ENCODE measurements at regions not wholly inside any gene's neighbourhood (a gene's known extent, or its start where the extent isn't known, plus 50 kb on each side); places are given as distances from the start of the nearest gene placed in this dataset.

DNA sequence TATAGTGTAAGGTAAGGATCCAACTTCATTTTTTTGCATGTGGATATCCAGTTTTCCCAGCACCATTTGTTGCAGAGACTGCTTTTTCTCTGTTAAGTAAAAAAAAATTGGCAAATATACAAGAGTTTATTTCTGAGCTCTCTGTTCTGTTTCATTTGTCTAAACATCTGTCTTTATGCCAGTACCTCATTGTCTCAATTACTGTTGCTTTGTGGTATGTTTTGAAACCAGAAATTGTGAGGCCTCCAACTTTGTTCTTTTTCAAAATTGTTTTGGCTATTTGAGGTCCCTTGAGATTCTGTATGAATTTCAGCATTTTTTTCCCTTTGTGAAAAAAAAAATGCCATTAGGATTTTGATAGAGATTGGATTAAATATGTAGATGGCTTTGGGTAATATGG, 150.5 kb downstream of the MINAR1 start:
- Histone ChIP-seq H4K20me1 (ENCODE audit: control insufficient read depth, insufficient read depth, insufficient read length) (no peaks in the 10 kb centered on the region), H2AK5ac (ENCODE audit: insufficient read length, low read length) (no peak overlapping the region), H3K27ac (ENCODE audit: insufficient read length, low read depth, low read length) (no peak overlapping the region), H2AFZ (ENCODE audit: low read length) (no peak overlapping the region), H3K27me3 (ENCODE audit: insufficient read depth, low read length) (no peaks in the 10 kb centered on the region), H2BK12ac (ENCODE audit: insufficient read length, low read depth, low read length) (no peak overlapping the region), H3K18ac (ENCODE audit: insufficient read length, low read depth, low read length) (no peak overlapping the region), H4K91ac (ENCODE audit: insufficient read length, low read depth, low read length) (no peak overlapping the region), H3K79me2 (ENCODE audit: insufficient read depth, low read length) (no peaks in the 10 kb centered on the region), H3K4ac (ENCODE audit: low read depth, low read length) (no peak overlapping the region), H3T11ph (ENCODE audit: low read length) (no peak overlapping the region), H3K23ac (ENCODE audit: insufficient read length, low read depth, low read length) (no peak overlapping the region), H3K4me1 (ENCODE audit: insufficient read depth, low read length) (no peaks in the 10 kb centered on the region), H3K9me3 (ENCODE audit: control insufficient read depth, low read depth, low read length) (no peaks in the 10 kb centered on the region), H2BK15ac (ENCODE audit: low read depth, low read length) (no peak overlapping the region), H3K9ac (ENCODE audit: extremely low read depth, insufficient read length, low read length) (no peak overlapping the region), H3K56ac (ENCODE audit: insufficient read length, low read depth, low read length) (no peak overlapping the region), H2BK5ac (ENCODE audit: insufficient read length, low read length) (no peak overlapping the region), H2BK20ac (ENCODE audit: low read depth, low read length, poor library complexity, severe bottlenecking) (no peak overlapping the region), H3K14ac (ENCODE audit: insufficient read depth, low read length) (no peak overlapping the region), H2BK120ac (ENCODE audit: low read depth, low read length, poor library complexity, severe bottlenecking) (no peak overlapping the region), H3K4me2 (ENCODE audit: insufficient read depth, insufficient read length, low read length) (no peak overlapping the region), H3K23me2 (ENCODE audit: insufficient read length, low read depth, low read length, poor library complexity, severe bottlenecking) (no peaks in the 10 kb centered on the region), H4K8ac (replicated peaks; ENCODE audit: insufficient read length, low read depth, low read length) (no peak overlapping the region), H4K5ac (ENCODE audit: insufficient read length, low read depth, low read length) (no peak overlapping the region), H3K79me1 (ENCODE audit: insufficient read depth, low read depth, low read length, poor library complexity, severe bottlenecking) (no peaks in the 10 kb centered on the region)
- H3K27me3 Mint-ChIP-seq (ENCODE audit: low read depth) = peaks cover 2% of the 10 kb centered on the region
- DNase-seq = no peak
- H3K27ac Mint-ChIP-seq = no peak overlapping the region
- no peak overlapping the region for H3K4me3 Mint-ChIP-seq
- H3K9me3 Mint-ChIP-seq = no peaks in the 10 kb centered on the region
- no peaks in the 10 kb centered on the region for H3K4me1 Mint-ChIP-seq
- no peaks in the 10 kb centered on the region for H3K36me3 Mint-ChIP-seq (ENCODE audit: insufficient read depth in 1 of 3, low read depth in 3 of 3)
- no peak for TF ChIP-seq CTCF (conservative IDR thresholded peaks at IDR 0.05)
